Caco-2 (cell line): ENCODE measurements at regions not wholly inside any gene's neighbourhood (a gene's known extent, or its start where the extent isn't known, plus 50 kb on each side); places are given as distances from the start of the nearest gene placed in this dataset.

Experiments used
- BruUV-seq: library from RNA; stranded (reverse); fragments of 400-500 nt; replicated peaks from 2 replicates; lab custom pipeline; 2021; lab: Mats Ljungman, UMichigan
- CTCF ChIA-PET: fragments of 300-600 bp; sonication (Branson Sonifier 250); formaldehyde crosslinking; loops from one replicate; lab custom pipeline; 2022; ENCODE audit warnings: antibody characterized with exemption; lab: Charles Lee
- POLR2A ChIA-PET: fragments of 300-600 bp; sonication (Branson Sonifier 250); formaldehyde crosslinking; loops from one replicate; lab custom pipeline; 2022; ENCODE audit warnings: antibody characterized with exemption; lab: Charles Lee
- DNase-seq, 2 experiments: peaks; one replicate each; pipeline versions ENCODE4 v3.0.0 to v3.0.0-alpha.2; 2020 to 2022
- H3K27me3 ChIP-seq: replicated peaks from 2 replicates; pipeline ENCODE4 v1.6.0; 2011; ENCODE audit warnings: low read length; ENCODE audit not compliant: control insufficient read depth, insufficient read depth
- H3K36me3 ChIP-seq: 2 replicates; pipeline ENCODE4 v1.5.1; 2011; ENCODE audit warnings: low read length; ENCODE audit not compliant: control insufficient read depth, insufficient read depth
- H3K4me1 ChIP-seq: fragments of 250-450 bp; sonication (Bioruptor Pico); 2 replicates; pipeline ENCODE4 v1.5.1; 2020; ENCODE audit warnings: mild to moderate bottlenecking
- H3K4me3 ChIP-seq: 2 replicates; pipeline ENCODE4 v1.5.1; 2011; ENCODE audit warnings: low read depth, mild to moderate bottlenecking, control low read depth, low read length
- H3K9me3 ChIP-seq: fragments of 250-450 bp; sonication (Bioruptor Pico); 2 replicates; pipeline ENCODE4 v1.5.1; 2020; ENCODE audit warnings: mild to moderate bottlenecking, moderate library complexity
- H3K27ac Mint-ChIP-seq: one replicate; pipeline ENCODE4 v1.8.0; 2022; ENCODE audit warnings: mixed read lengths; ENCODE audit not compliant: unreplicated experiment
- H3K27me3 Mint-ChIP-seq: one replicate; pipeline ENCODE4 v1.8.0; 2022; ENCODE audit warnings: mixed read lengths; ENCODE audit not compliant: insufficient read depth, unreplicated experiment
- H3K36me3 Mint-ChIP-seq: one replicate; pipeline ENCODE4 v1.8.0; 2022; ENCODE audit warnings: mild to moderate bottlenecking, mixed read lengths; ENCODE audit not compliant: insufficient read depth, unreplicated experiment
- H3K4me1 Mint-ChIP-seq: one replicate; pipeline ENCODE4 v1.8.0; 2022; ENCODE audit warnings: low read depth, mixed read lengths; ENCODE audit not compliant: unreplicated experiment
- H3K4me3 Mint-ChIP-seq: one replicate; pipeline ENCODE4 v1.8.0; 2022; ENCODE audit warnings: mild to moderate bottlenecking, moderate library complexity, mixed read lengths; ENCODE audit not compliant: unreplicated experiment
- H3K9me3 Mint-ChIP-seq: one replicate; pipeline ENCODE4 v1.8.0; 2022; ENCODE audit warnings: mixed read lengths; ENCODE audit not compliant: unreplicated experiment
- intact Hi-C: fragments of 100-400 bp; cut with micrococcal nuclease; formaldehyde crosslinking; loops from one replicate; pipeline ENCODE4 v1.10.0; 2022; ENCODE audit not compliant: unreplicated experiment
- TF ChIP-seq, protein P1 (sequence below), 2 experiments: fragments of 200-600 bp in 1 of 2; IDR thresholded peaks; 1 replicate in 1 of 2; 2 replicates in 1 of 2; pipeline versions ENCODE4 v1.5.1 to v1.8.0; 2011 to 2022; ENCODE audit warnings: antibody characterized with exemption in 1 of 2, control low read depth in 1 of 2, inconsistent platforms in 1 of 2, low read depth in 1 of 2, low read length in 1 of 2, mild to moderate bottlenecking in 1 of 2, moderate library complexity in 1 of 2; ENCODE audit not compliant: insufficient read depth in 1 of 2, severe bottlenecking in 1 of 2, unreplicated experiment in 1 of 2

DNA sequence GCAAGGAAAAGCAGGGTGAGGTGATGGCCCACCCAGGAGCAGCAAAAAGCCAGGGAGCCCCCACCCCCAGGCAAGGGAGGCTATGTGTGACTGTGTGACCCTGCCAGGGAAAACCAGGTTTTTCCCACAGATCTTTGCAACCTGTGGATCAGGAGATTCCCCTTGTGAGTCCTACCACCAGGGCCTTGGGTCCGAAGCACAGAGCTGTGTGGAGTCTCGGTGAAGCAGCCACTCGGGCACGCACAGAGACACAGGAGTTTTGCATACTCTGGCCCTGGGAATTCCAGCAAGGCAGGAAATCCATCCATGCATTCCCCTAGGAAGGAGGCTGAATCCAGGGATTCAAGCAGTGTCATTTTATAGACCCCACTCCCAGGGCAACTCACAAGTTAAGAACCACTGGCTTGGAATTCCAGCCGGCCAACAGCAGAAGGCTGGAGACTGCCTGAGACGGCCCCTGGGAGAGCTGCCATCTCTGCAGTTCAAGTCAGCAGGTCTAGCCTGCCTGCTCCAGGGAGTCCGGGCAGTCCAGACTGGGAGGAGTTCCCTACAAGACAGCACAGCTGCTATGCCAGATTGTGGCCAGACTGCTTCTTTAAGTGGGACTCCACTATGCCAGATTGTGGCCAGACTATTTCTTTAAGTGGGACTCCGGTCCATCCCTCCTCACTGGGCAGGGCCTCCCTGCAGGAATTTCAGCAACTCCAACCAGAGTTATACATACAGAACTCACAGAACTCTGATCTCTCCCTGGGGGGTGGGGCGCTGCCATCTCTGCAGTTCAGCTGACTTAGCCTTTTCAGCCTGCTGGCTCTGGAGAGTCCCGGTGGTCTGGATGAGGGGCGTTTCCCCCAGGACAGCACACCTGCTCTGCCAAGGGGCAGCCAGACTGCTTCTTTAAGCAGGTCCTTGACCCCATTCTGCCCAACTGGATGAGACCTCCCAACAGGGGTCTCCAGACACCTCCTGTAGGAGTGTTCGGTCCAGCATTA is 85.1 kb upstream of the ADAD1 start:
- no peak overlapping the region for H3K27ac Mint-ChIP-seq
- no peak for DNase-seq
- intact Hi-C loops: no loop called here
- TF ChIP-seq, protein P1, sequence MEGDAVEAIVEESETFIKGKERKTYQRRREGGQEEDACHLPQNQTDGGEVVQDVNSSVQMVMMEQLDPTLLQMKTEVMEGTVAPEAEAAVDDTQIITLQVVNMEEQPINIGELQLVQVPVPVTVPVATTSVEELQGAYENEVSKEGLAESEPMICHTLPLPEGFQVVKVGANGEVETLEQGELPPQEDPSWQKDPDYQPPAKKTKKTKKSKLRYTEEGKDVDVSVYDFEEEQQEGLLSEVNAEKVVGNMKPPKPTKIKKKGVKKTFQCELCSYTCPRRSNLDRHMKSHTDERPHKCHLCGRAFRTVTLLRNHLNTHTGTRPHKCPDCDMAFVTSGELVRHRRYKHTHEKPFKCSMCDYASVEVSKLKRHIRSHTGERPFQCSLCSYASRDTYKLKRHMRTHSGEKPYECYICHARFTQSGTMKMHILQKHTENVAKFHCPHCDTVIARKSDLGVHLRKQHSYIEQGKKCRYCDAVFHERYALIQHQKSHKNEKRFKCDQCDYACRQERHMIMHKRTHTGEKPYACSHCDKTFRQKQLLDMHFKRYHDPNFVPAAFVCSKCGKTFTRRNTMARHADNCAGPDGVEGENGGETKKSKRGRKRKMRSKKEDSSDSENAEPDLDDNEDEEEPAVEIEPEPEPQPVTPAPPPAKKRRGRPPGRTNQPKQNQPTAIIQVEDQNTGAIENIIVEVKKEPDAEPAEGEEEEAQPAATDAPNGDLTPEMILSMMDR (IDR thresholded peaks at IDR 0.05; ENCODE audit: insufficient read depth in 1 of 2, low read depth in 1 of 2, low read length in 1 of 2, severe bottlenecking in 1 of 2, unreplicated experiment in 1 of 2): no peak
- no peaks in the 10 kb centered on the region; the same call in 1 of the 2 replicates for H3K36me3 ChIP-seq
- POLR2A ChIA-PET: no interaction called here
- CTCF ChIA-PET: no interaction called here
- H3K9me3 Mint-ChIP-seq: peaks cover 7% of the 10 kb centered on the region
- no peak overlapping the region for H3K4me3 ChIP-seq
- no TSS peak for BruUV-seq
- peaks cover 27% of the 10 kb centered on the region for H3K36me3 Mint-ChIP-seq
- H3K27me3 ChIP-seq: no peaks in the 10 kb centered on the region
- H3K4me1 ChIP-seq: peaks cover 4% of the 10 kb centered on the region; the same call in 1 of the 2 replicates
- no peaks in the 10 kb centered on the region for H3K9me3 ChIP-seq
- H3K4me1 Mint-ChIP-seq: peaks cover 17% of the 10 kb centered on the region
- no peak overlapping the region for H3K4me3 Mint-ChIP-seq
- no peaks in the 10 kb centered on the region for H3K27me3 Mint-ChIP-seq

DNA sequence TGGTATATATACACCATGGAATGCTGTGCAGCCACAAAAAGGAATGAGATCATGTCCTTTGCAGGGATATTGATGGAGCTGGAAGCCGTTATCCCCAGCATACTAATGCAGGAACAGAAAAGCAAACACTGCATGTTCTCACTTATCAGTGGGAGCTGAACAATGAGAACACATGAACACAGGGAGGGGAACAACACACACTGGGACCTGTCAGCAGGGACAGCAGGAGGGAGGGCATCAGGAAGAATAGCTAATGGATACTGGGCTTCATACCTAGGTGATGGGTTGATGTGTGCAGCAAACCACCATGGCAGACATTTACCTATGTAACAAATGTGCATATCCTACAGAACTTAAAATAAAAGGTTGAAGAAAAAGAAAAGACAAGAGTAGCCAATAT is 81.1 kb upstream of the ADAD1 start:
- H3K4me3 Mint-ChIP-seq: no peak overlapping the region
- peaks cover 20% of the 10 kb centered on the region for H3K4me1 Mint-ChIP-seq
- no peaks in the 10 kb centered on the region for H3K27me3 Mint-ChIP-seq
- ChIA-PET POLR2A (no interaction called here), CTCF (no interaction called here)
- Histone ChIP-seq H3K4me3 (no peak overlapping the region), H3K36me3 (no peaks in the 10 kb centered on the region; the same call in 1 of the 2 replicates), H3K4me1 (peaks cover 4% of the 10 kb centered on the region; the same call in 1 of the 2 replicates), H3K9me3 (no peaks in the 10 kb centered on the region), H3K27me3 (no peaks in the 10 kb centered on the region)
- intact Hi-C loops: no loop called here
- TF ChIP-seq, protein P1 (IDR thresholded peaks at IDR 0.05; ENCODE audit: insufficient read depth in 1 of 2, low read depth in 1 of 2, low read length in 1 of 2, severe bottlenecking in 1 of 2, unreplicated experiment in 1 of 2): no peak
- no peak overlapping the region for H3K27ac Mint-ChIP-seq
- no peak for DNase-seq
- H3K9me3 Mint-ChIP-seq: peaks cover 7% of the 10 kb centered on the region
- BruUV-seq: no TSS peak
- peaks cover 26% of the 10 kb centered on the region for H3K36me3 Mint-ChIP-seq

DNA sequence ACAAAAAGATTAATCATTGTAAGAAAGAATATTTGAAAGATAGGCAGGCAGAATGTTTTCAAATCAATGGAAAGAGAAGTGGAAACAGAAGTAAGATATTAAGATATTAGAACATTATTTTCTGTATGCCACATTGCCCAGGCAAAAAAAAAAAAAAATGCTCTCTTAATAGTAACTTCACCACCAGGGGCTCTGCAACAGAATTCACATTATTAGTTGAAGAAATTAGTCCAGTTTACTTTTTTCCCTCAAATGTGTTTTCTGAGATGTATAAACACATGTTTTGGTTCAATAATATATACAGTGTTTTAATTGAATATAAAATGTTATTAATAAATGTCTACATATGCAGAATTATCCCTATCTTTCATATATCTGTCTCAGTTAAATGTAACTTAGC is 78.0 kb upstream of the ADAD1 start:
- no peak for DNase-seq
- Mint-ChIP-seq H3K4me1 (peaks cover 20% of the 10 kb centered on the region), H3K27me3 (no peaks in the 10 kb centered on the region), H3K27ac (no peak overlapping the region), H3K36me3 (peaks cover 25% of the 10 kb centered on the region), H3K4me3 (no peak overlapping the region), H3K9me3 (no peaks in the 10 kb centered on the region)
- H3K4me1 ChIP-seq: peaks cover 4% of the 10 kb centered on the region; the same call in 1 of the 2 replicates
- intact Hi-C loops: no loop called here
- TF ChIP-seq, protein P1 (IDR thresholded peaks at IDR 0.05; ENCODE audit: insufficient read depth in 1 of 2, low read depth in 1 of 2, low read length in 1 of 2, severe bottlenecking in 1 of 2, unreplicated experiment in 1 of 2): peak; percentile 19 to 34
- ChIA-PET CTCF (no interaction called here), POLR2A (no interaction called here)
- no TSS peak for BruUV-seq
- no peak overlapping the region for H3K4me3 ChIP-seq
- H3K27me3 ChIP-seq: no peaks in the 10 kb centered on the region
- H3K36me3 ChIP-seq: no peaks in the 10 kb centered on the region
- H3K9me3 ChIP-seq: no peaks in the 10 kb centered on the region
